ENCODE measurements at regions not wholly inside any gene's neighbourhood (a gene's known extent, or its start where the extent isn't known, plus 50 kb on each side); places are given as distances from the start of the nearest gene placed in this dataset.

- no peak for TF ChIP-seq POLR2AphosphoS5 (IDR thresholded peaks at IDR 0.05; ENCODE audit: low read depth, low read length)
- TF ChIP-seq REST (IDR thresholded peaks at IDR 0.05; ENCODE audit: insufficient read depth in 1 of 2, low read depth in 2 of 2, low read length in 1 of 2), result no peak
- TF ChIP-seq SIN3A (IDR thresholded peaks at IDR 0.05; ENCODE audit: borderline replicate concordance, insufficient read depth, low read depth, low read length), result no peak
- TF ChIP-seq TCF7L2 (IDR thresholded peaks at IDR 0.05; ENCODE audit: low read depth, low read length), result no peak
- TF ChIP-seq CTCF (IDR thresholded peaks at IDR 0.05), result no peak
- no peak for DNase-seq (ENCODE audit: low read depth, low spot score)
- POLR2A ChIA-PET, result no interaction called here
Observed at GRCh38 chr2:144615866-144616565, 96.1 kb upstream of the ZEB2 start.

DNA sequence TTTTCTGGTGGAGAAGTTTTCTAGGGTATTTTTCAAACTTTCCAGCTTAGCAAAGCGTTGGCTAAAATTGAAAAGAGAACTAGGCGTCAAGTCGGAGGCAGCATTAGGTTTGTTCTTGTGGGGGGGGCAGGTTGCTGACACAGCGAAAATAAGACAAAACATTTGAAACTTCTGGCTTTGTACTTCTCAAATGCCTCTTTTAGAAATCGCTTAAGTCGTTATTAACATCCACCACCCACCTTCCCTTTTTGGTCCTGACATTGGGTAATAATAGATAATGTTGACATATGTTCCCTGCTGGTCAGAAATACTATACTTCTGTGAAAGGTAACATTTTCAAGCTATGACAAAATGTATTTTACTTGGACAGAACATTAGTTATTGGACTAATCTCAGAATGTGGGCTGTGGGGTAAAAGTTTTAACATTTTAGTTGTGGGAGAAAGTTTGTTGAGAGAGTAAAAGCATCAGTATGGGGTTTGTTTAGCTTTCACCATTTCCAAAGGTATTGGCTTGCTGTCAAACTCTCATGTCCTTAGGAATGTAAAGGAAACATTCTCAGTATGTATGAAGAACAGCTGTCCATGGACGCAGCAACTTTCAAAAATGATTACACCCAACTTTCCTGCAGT lies 88.1 kb upstream of the ZEB2 start:
- intact Hi-C loops (cut with micrococcal nuclease; ENCODE audit: unreplicated experiment) (no loop called here), in situ Hi-C loops (cut with HindIII; ENCODE audit: low pct_unique_long_range_greater_than_20kb, low sequenced_read_pairs) (no loop called here)
- BruUV-seq (replicated peaks), result no TSS peak
- Histone ChIP-seq H3K4me3 (ENCODE audit: low read depth in 2 of 2, low read length in 2 of 2) (no peak overlapping the region), H3K27me3 (ENCODE audit: control insufficient read depth, insufficient read depth, low read length) (no peaks in the 10 kb centered on the region), H3K36me3 (ENCODE audit: control insufficient read depth, insufficient read depth, low read length) (no peaks in the 10 kb centered on the region), H3K27ac (ENCODE audit: low read length) (no peak overlapping the region), H3K4me1 (ENCODE audit: control insufficient read depth, insufficient read depth, low read length) (no peaks in the 10 kb centered on the region), H3K9me3 (ENCODE audit: control insufficient read depth, insufficient read depth, low read depth, low read length) (no peaks in the 10 kb centered on the region)
- ATAC-seq (no peak), DNase-seq (ENCODE audit: low read depth, low spot score) (no peak)
- TF ChIP-seq CTCF (IDR thresholded peaks at IDR 0.05) (no peak), TCF7L2 (IDR thresholded peaks at IDR 0.05; ENCODE audit: low read depth, low read length) (no peak), REST (IDR thresholded peaks at IDR 0.05; ENCODE audit: insufficient read depth in 1 of 2, low read depth in 2 of 2, low read length in 1 of 2) (no peak), POLR2AphosphoS5 (IDR thresholded peaks at IDR 0.05; ENCODE audit: low read depth, low read length) (no peak), SIN3A (IDR thresholded peaks at IDR 0.05; ENCODE audit: borderline replicate concordance, insufficient read depth, low read depth, low read length) (no peak)
- ChIA-PET CTCF (no interaction called here), POLR2A (no interaction called here)

More at GRCh38 chr2:144615866-144616565, 96.1 kb upstream of the ZEB2 start:
- H3K4me3 ChIP-seq (ENCODE audit: low read depth in 2 of 2, low read length in 2 of 2), result no peak overlapping the region
- in situ Hi-C loops (cut with HindIII; ENCODE audit: low pct_unique_long_range_greater_than_20kb, low sequenced_read_pairs), result no loop called here
- CTCF ChIA-PET, result no interaction called here
- no peaks in the 10 kb centered on the region for H3K9me3 ChIP-seq (ENCODE audit: control insufficient read depth, insufficient read depth, low read depth, low read length)
- intact Hi-C loops (cut with micrococcal nuclease; ENCODE audit: unreplicated experiment), result no loop called here
- no peaks in the 10 kb centered on the region for H3K27me3 ChIP-seq (ENCODE audit: control insufficient read depth, insufficient read depth, low read length)
- H3K4me1 ChIP-seq (ENCODE audit: control insufficient read depth, insufficient read depth, low read length), result no peaks in the 10 kb centered on the region
- no peak for ATAC-seq
- H3K27ac ChIP-seq (ENCODE audit: low read length), result no peak overlapping the region
- BruUV-seq (replicated peaks), result no TSS peak
- no peaks in the 10 kb centered on the region for H3K36me3 ChIP-seq (ENCODE audit: control insufficient read depth, insufficient read depth, low read length)
